Ovary (tissue), 3 donors: ENCODE measurements at regions not wholly inside any gene's neighbourhood (a gene's known extent, or its start where the extent isn't known, plus 50 kb on each side); places are given as distances from the start of the nearest gene placed in this dataset.
"Not testable (repeated sequence)": the region's sequence is repeated elsewhere in the genome, so short reads cannot be mapped to it uniquely, and the experiment has no call there.

ENCODE experiments used
- EP300 ChIP-seq: sonication (generic); formaldehyde crosslinking; IDR thresholded peaks from one replicate; pipeline ENCODE4 v1.6.1; 2017; ENCODE audit warnings: antibody characterized with exemption
- TF ChIP-seq, protein P1 (sequence below), 3 donors: fragments of 450-650 bp in 2 of 3; fragments of 200-600 bp in 1 of 3; IDR thresholded peaks; one replicate each; pipeline versions ENCODE4 v1.5.1 to v1.8.0; 2016 to 2022; ENCODE audit warnings: antibody characterized with exemption in 3 of 3, mild to moderate bottlenecking in 1 of 3
- donor health status: DM: no; HTN: no; CAD: no.

DNA sequence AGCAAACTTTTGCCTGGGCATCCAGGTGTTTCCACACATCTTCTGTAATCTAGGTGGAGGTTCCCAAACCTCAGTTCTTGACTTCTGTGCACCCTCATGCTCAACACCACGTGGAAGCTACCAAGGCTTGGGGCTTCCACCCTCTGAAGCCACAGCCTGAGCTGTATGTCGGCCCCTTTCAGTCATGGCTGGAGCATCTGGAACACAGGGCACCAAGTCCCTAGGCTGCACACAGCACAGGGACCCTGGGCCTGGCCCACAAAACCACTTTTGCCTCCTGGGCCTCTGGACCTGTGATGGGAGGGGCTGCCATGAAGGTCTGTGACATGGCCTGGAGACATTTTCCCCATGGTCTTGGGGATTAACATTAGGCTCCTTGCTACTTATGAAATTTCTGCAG lies 73.4 kb upstream of the AFDN start:
- TF ChIP-seq EP300: not testable (repeated sequence)
- TF ChIP-seq, protein P1, sequence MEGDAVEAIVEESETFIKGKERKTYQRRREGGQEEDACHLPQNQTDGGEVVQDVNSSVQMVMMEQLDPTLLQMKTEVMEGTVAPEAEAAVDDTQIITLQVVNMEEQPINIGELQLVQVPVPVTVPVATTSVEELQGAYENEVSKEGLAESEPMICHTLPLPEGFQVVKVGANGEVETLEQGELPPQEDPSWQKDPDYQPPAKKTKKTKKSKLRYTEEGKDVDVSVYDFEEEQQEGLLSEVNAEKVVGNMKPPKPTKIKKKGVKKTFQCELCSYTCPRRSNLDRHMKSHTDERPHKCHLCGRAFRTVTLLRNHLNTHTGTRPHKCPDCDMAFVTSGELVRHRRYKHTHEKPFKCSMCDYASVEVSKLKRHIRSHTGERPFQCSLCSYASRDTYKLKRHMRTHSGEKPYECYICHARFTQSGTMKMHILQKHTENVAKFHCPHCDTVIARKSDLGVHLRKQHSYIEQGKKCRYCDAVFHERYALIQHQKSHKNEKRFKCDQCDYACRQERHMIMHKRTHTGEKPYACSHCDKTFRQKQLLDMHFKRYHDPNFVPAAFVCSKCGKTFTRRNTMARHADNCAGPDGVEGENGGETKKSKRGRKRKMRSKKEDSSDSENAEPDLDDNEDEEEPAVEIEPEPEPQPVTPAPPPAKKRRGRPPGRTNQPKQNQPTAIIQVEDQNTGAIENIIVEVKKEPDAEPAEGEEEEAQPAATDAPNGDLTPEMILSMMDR (IDR thresholded peaks at IDR 0.05): not testable (repeated sequence)
